Type B pancreatic cell (in vitro differentiated cells): ENCODE measurements at regions not wholly inside any gene's neighbourhood (a gene's known extent, or its start where the extent isn't known, plus 50 kb on each side); places are given as distances from the start of the nearest gene placed in this dataset.

ENCODE experiments used
- DNase-seq: peaks from one replicate; pipeline ENCODE4 v3.0.0; 2021; ENCODE audit warnings: mixed read lengths; ENCODE audit not compliant: unreplicated experiment; ENCODE audit errors: extremely low spot score
- H3K27ac Mint-ChIP-seq: 2 replicates; pipeline ENCODE4 v1.8.0; 2021; ENCODE audit warnings: mild to moderate bottlenecking, mixed read lengths
- H3K27me3 Mint-ChIP-seq: 2 replicates; pipeline ENCODE4 v1.8.0; 2021; ENCODE audit warnings: mixed read lengths
- H3K36me3 Mint-ChIP-seq: 2 replicates; pipeline ENCODE4 v1.8.0; 2021; ENCODE audit warnings: mixed read lengths
- H3K4me1 Mint-ChIP-seq: one replicate; pipeline ENCODE4 v1.8.0; 2021; ENCODE audit warnings: mixed read lengths; ENCODE audit not compliant: unreplicated experiment
- H3K4me3 Mint-ChIP-seq: 2 replicates; pipeline ENCODE4 v1.8.0; 2021; ENCODE audit warnings: mild to moderate bottlenecking, mixed read lengths
- H3K9me3 Mint-ChIP-seq: 2 replicates; pipeline ENCODE4 v1.8.0; 2021; ENCODE audit warnings: mixed read lengths
- TF ChIP-seq, protein P1 (sequence below): fragments of 200-600 bp; sonication (generic); conservative IDR thresholded peaks from 2 replicates; pipeline ENCODE4 v1.5.0; 2021; ENCODE audit warnings: antibody characterized with exemption, mild to moderate bottlenecking

DNA sequence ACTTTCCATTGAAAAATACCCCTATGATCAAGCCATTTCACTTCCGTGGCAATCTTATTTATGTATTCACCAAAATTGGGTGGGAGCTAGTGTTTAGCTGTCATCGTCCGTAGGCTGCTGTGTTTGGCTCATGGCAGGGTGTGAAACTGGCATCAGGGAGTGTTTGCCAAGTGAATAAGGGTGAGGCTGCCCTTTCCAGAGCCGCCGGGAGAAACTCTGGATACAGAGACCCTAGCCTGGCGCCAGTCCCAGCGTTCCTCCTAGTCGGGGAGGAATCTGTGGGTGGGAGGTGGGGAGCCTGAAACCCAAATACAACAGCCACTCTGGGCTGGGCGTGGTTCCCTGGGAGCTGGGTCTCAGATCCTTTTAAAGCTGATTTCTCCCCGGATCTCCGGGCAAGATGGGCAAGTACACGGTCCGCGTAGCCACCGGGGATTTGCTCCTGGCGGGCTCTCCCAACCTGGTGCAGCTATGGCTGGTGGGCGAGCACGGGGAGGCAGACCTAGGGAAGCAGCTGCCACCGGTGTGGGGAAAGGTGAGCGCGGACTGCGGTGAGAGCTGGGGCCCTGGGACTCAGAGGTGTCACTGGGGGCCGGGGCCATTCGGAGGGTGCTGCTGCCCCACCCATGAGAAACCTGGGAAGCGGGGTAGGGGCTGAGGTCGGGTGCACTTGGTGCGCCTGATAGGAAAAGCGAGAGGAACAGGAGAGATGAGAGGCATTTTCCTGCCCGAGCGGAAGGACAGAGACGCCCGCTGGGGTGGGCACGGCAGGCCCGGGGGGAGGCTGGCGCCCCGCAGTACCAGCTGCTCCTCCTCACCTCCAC, 62.1 kb upstream of the TEKT1 start:
- H3K27ac Mint-ChIP-seq, result no peak overlapping the region

DNA sequence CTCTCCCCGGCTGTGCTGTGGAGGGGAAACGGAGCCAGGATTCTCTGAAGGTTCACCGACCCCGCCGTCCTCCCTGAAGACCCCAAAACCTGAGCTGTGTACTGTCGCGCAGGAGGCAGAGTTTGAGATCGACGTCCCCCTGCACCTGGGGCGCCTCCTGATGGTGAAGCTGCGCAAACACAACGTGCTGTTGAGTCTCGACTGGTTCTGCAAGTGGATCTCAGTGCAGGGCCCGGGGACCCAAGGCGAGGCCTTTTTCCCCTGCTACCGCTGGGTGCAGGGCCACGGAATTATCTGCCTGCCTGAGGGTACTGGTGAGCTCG, 62.6 kb upstream of the TEKT1 start:
- H3K4me3 Mint-ChIP-seq, result no peak overlapping the region
- peaks cover 77% of the 10 kb centered on the region for H3K27me3 Mint-ChIP-seq
- DNase-seq, result no peak
- H3K9me3 Mint-ChIP-seq, result no peaks in the 10 kb centered on the region
- H3K36me3 Mint-ChIP-seq, result no peaks in the 10 kb centered on the region
- TF ChIP-seq, protein P1, sequence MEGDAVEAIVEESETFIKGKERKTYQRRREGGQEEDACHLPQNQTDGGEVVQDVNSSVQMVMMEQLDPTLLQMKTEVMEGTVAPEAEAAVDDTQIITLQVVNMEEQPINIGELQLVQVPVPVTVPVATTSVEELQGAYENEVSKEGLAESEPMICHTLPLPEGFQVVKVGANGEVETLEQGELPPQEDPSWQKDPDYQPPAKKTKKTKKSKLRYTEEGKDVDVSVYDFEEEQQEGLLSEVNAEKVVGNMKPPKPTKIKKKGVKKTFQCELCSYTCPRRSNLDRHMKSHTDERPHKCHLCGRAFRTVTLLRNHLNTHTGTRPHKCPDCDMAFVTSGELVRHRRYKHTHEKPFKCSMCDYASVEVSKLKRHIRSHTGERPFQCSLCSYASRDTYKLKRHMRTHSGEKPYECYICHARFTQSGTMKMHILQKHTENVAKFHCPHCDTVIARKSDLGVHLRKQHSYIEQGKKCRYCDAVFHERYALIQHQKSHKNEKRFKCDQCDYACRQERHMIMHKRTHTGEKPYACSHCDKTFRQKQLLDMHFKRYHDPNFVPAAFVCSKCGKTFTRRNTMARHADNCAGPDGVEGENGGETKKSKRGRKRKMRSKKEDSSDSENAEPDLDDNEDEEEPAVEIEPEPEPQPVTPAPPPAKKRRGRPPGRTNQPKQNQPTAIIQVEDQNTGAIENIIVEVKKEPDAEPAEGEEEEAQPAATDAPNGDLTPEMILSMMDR, result peak; percentile 51
- no peak overlapping the region for H3K27ac Mint-ChIP-seq
- H3K4me1 Mint-ChIP-seq, result no peaks in the 10 kb centered on the region

More for the DNA sequence above, 62.1 kb upstream of the TEKT1 start:
- DNase-seq, result no peak
- Mint-ChIP-seq H3K4me1 (no peaks in the 10 kb centered on the region), H3K4me3 (no peak overlapping the region), H3K9me3 (peaks cover 1% of the 10 kb centered on the region), H3K36me3 (no peaks in the 10 kb centered on the region), H3K27me3 (peaks cover 75% of the 10 kb centered on the region)
- TF ChIP-seq, protein P1, result no peak

DNA sequence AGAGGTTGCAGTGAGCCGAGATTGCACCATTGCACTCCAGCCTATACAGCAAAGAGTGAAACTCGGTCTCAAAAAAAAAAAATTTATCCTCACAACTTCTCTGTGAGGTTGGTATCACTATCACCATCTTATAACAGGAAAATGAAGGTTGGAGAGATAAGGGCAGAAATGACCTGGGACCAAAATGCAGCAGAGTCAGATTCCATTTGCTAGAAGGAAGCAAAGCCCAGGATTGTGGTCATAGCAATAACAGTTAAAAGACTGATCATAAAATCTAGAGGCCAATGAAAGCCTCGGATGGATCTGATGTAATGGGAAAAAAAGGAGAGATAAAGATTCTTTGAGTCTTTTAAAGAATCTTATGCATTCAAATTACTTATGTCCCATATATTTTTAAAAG, 69.6 kb upstream of the TEKT1 start:
- TF ChIP-seq, protein P1, result no peak
- no peak overlapping the region for H3K4me3 Mint-ChIP-seq
- H3K4me1 Mint-ChIP-seq, result no peaks in the 10 kb centered on the region
- no peak for DNase-seq
- H3K36me3 Mint-ChIP-seq, result no peaks in the 10 kb centered on the region
- peaks cover 32% of the 10 kb centered on the region for H3K27me3 Mint-ChIP-seq
- H3K27ac Mint-ChIP-seq, result no peak overlapping the region
- no peaks in the 10 kb centered on the region for H3K9me3 Mint-ChIP-seq

DNA sequence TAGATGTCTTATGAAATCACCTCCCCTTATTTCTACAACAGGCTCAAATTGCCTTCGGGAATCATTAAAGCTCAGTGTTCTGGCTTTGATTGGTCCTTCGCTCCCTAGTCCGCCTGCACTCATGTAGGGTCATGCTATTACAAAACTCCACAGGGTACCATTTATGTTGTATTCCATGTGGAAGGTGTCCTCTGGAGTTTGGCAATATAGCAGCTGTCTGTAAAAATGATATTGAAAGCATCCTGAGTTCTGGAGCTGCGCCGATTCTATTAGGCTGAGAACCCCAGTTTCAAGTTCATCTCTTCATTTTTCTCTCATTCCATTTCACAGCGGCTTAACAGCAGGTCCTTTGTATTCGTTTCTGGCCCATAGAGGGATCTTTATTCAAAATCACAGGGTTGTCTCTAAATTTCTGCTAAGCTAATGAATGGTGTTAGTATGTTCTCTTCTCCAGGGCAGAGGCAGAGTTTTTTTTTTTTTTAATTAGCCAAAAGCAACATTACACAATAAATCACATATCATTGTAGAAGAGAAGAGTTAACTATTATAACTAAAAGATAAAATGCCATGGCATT, 71.9 kb upstream of the TEKT1 start:
- Mint-ChIP-seq H3K27ac (no peak overlapping the region), H3K4me1 (no peaks in the 10 kb centered on the region), H3K27me3 (peaks cover 13% of the 10 kb centered on the region), H3K4me3 (no peak overlapping the region), H3K36me3 (no peaks in the 10 kb centered on the region), H3K9me3 (no peaks in the 10 kb centered on the region)
- no peak for DNase-seq
- TF ChIP-seq, protein P1, result no peak

DNA sequence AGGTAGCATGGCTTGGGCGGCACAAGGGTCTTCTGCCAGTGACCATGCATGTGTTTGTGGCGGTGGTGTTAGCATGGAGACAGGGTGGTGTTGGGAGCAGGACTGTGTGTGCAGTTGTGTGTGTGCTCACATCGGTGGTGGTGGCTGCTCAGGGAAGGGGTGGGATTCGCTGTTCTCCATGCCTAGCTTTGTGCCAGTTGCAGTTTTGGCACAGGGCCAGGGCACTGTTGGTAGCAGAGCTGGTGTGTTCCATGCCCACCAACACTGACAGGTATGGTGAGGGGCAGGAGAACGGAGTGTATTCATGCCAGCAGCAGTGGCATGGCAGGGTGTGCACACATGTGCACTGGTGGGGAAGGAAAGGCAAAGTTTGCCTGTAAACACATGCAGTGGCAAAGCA, 77.3 kb upstream of the TEKT1 start:
- Mint-ChIP-seq H3K9me3 (no peaks in the 10 kb centered on the region), H3K27ac (no peak overlapping the region)

More for the DNA sequence above, 77.3 kb upstream of the TEKT1 start:
- TF ChIP-seq, protein P1, result no peak
- Mint-ChIP-seq H3K4me3 (no peak overlapping the region), H3K4me1 (no peaks in the 10 kb centered on the region), H3K27me3 (peaks cover 31% of the 10 kb centered on the region), H3K36me3 (no peaks in the 10 kb centered on the region)
- DNase-seq, result no peak
